SJCRH30 (cell line): ENCODE measurements at regions not wholly inside any gene's neighbourhood (a gene's known extent, or its start where the extent isn't known, plus 50 kb on each side); places are given as distances from the start of the nearest gene placed in this dataset.
"Not testable (repeated sequence)": the region's sequence is repeated elsewhere in the genome, so short reads cannot be mapped to it uniquely, and the experiment has no call there.

Source experiments
- DNase-seq, 2 experiments: peaks; one replicate each; pipeline ENCODE4 v3.0.0-alpha.2; 2015 to 2020
- H3K27ac ChIP-seq: fragments of 250-450 bp; sonication (Bioruptor Pico); 2 replicates; pipeline ENCODE4 v1.5.1; 2020; ENCODE audit warnings: mild to moderate bottlenecking, moderate library complexity
- H3K27me3 ChIP-seq: fragments of 250-450 bp; sonication (Bioruptor Pico); 2 replicates; pipeline ENCODE4 v1.5.1; 2020; ENCODE audit warnings: mild to moderate bottlenecking, moderate library complexity
- H3K36me3 ChIP-seq: fragments of 250-450 bp; sonication (Bioruptor Pico); 2 replicates; pipeline ENCODE4 v1.5.1; 2020; ENCODE audit warnings: mild to moderate bottlenecking, moderate library complexity
- H3K4me1 ChIP-seq: fragments of 250-450 bp; sonication (Bioruptor Pico); 2 replicates; pipeline ENCODE4 v1.5.1; 2020; ENCODE audit warnings: mild to moderate bottlenecking, moderate library complexity
- H3K4me3 ChIP-seq: fragments of 250-450 bp; sonication (Bioruptor Pico); 2 replicates; pipeline ENCODE4 v1.5.1; 2020; ENCODE audit warnings: mild to moderate bottlenecking, moderate library complexity
- H3K9me3 ChIP-seq: fragments of 250-450 bp; sonication (Bioruptor Pico); replicated peaks from 2 replicates; pipeline ENCODE4 v1.5.1; 2020; ENCODE audit warnings: mild to moderate bottlenecking, moderate library complexity

- Histone ChIP-seq H3K36me3 (no peaks in the 10 kb centered on the region), H3K27ac (no peak overlapping the region), H3K4me1 (no peaks in the 10 kb centered on the region), H3K4me3 (no peak overlapping the region), H3K27me3 (no peaks in the 10 kb centered on the region), H3K9me3 (no peaks in the 10 kb centered on the region)
- no peak for DNase-seq
Observed at GRCh38 chr9:26247861-26248260, 569.6 kb upstream of the TUSC1 start.

GRCh38 chr9:26244661-26245451, 566.6 kb upstream of the TUSC1 start:
- Histone ChIP-seq H3K4me1 (no peaks in the 10 kb centered on the region), H3K36me3 (no peaks in the 10 kb centered on the region), H3K4me3 (no peak overlapping the region), H3K27me3 (no peaks in the 10 kb centered on the region), H3K9me3 (no peaks in the 10 kb centered on the region), H3K27ac (no peak overlapping the region)
- no peak for DNase-seq

- Histone ChIP-seq H3K4me3 (no peak overlapping the region), H3K27ac (no peak overlapping the region), H3K4me1 (no peaks in the 10 kb centered on the region), H3K27me3 (no peaks in the 10 kb centered on the region), H3K9me3 (no peaks in the 10 kb centered on the region), H3K36me3 (no peaks in the 10 kb centered on the region)
- no peak for DNase-seq
Observed at GRCh38 chr9:26243726-26244125, 565.5 kb upstream of the TUSC1 start.

GRCh38 chr9:26243029-26243697, 564.9 kb upstream of the TUSC1 start:
- Histone ChIP-seq H3K4me3 (no peak overlapping the region), H3K9me3 (no peaks in the 10 kb centered on the region), H3K27me3 (no peaks in the 10 kb centered on the region), H3K4me1 (no peaks in the 10 kb centered on the region), H3K27ac (no peak overlapping the region), H3K36me3 (no peaks in the 10 kb centered on the region)
- DNase-seq, result no peak

- Histone ChIP-seq H3K4me3 (no peak overlapping the region), H3K36me3 (no peaks in the 10 kb centered on the region), H3K4me1 (no peaks in the 10 kb centered on the region), H3K27me3 (no peaks in the 10 kb centered on the region), H3K9me3 (no peaks in the 10 kb centered on the region), H3K27ac (no peak overlapping the region)
- DNase-seq, result no peak
Observed at GRCh38 chr9:26240020-26240419, 561.8 kb upstream of the TUSC1 start.

GRCh38 chr9:26237256-26237655, 559.0 kb upstream of the TUSC1 start:
- no peak overlapping the region for H3K4me3 ChIP-seq
- no peaks in the 10 kb centered on the region for H3K9me3 ChIP-seq
- no peaks in the 10 kb centered on the region for H3K27me3 ChIP-seq
- no peak overlapping the region for H3K27ac ChIP-seq
- H3K36me3 ChIP-seq, result no peaks in the 10 kb centered on the region
- no peaks in the 10 kb centered on the region for H3K4me1 ChIP-seq
- DNase-seq, result no peak

GRCh38 chr9:26234865-26235264, 556.6 kb upstream of the TUSC1 start:
- Histone ChIP-seq H3K27ac (no peak overlapping the region), H3K9me3 (no peaks in the 10 kb centered on the region), H3K4me3 (no peak overlapping the region), H3K36me3 (no peaks in the 10 kb centered on the region), H3K4me1 (no peaks in the 10 kb centered on the region), H3K27me3 (no peaks in the 10 kb centered on the region)
- DNase-seq, result no peak

- no peak for DNase-seq
- Histone ChIP-seq H3K36me3 (no peaks in the 10 kb centered on the region), H3K9me3 (no peaks in the 10 kb centered on the region), H3K27ac (no peak overlapping the region), H3K4me3 (no peak overlapping the region), H3K4me1 (no peaks in the 10 kb centered on the region), H3K27me3 (no peaks in the 10 kb centered on the region)
Observed at GRCh38 chr9:26231391-26231790, 553.1 kb upstream of the TUSC1 start.

- Histone ChIP-seq H3K27me3 (no peaks in the 10 kb centered on the region), H3K4me3 (no peak overlapping the region), H3K9me3 (no peaks in the 10 kb centered on the region), H3K27ac (no peak overlapping the region), H3K36me3 (no peaks in the 10 kb centered on the region), H3K4me1 (no peaks in the 10 kb centered on the region)
- no peak for DNase-seq
Observed at GRCh38 chr9:26229324-26230054, 551.2 kb upstream of the TUSC1 start.

- no peak for DNase-seq
- Histone ChIP-seq H3K4me1 (no peaks in the 10 kb centered on the region), H3K36me3 (no peaks in the 10 kb centered on the region), H3K4me3 (no peak overlapping the region), H3K9me3 (no peaks in the 10 kb centered on the region), H3K27me3 (no peaks in the 10 kb centered on the region), H3K27ac (no peak overlapping the region)
Observed at GRCh38 chr9:26228273-26228672, 550.0 kb upstream of the TUSC1 start.

GRCh38 chr9:26221290-26221689, 543.0 kb upstream of the TUSC1 start:
- no peaks in the 10 kb centered on the region for H3K36me3 ChIP-seq
- no peaks in the 10 kb centered on the region for H3K4me1 ChIP-seq
- H3K4me3 ChIP-seq, result no peak overlapping the region
- DNase-seq, result no peak
- H3K27ac ChIP-seq, result no peak overlapping the region
- no peaks in the 10 kb centered on the region for H3K27me3 ChIP-seq
- no peaks in the 10 kb centered on the region for H3K9me3 ChIP-seq

- H3K9me3 ChIP-seq, result no peaks in the 10 kb centered on the region
- H3K27me3 ChIP-seq, result no peaks in the 10 kb centered on the region
- no peak overlapping the region for H3K4me3 ChIP-seq
- H3K4me1 ChIP-seq, result no peaks in the 10 kb centered on the region
- no peaks in the 10 kb centered on the region for H3K36me3 ChIP-seq
- H3K27ac ChIP-seq, result no peak overlapping the region
- no peak for DNase-seq
Observed at GRCh38 chr9:26220367-26220766, 542.1 kb upstream of the TUSC1 start.

- H3K9me3 ChIP-seq, result no peaks in the 10 kb centered on the region
- no peaks in the 10 kb centered on the region for H3K27me3 ChIP-seq
- H3K4me3 ChIP-seq, result no peak overlapping the region
- no peak for DNase-seq
- no peaks in the 10 kb centered on the region for H3K36me3 ChIP-seq
- H3K4me1 ChIP-seq, result no peaks in the 10 kb centered on the region
- H3K27ac ChIP-seq, result no peak overlapping the region
Observed at GRCh38 chr9:26219961-26220360, 541.7 kb upstream of the TUSC1 start.

GRCh38 chr9:26216702-26217101, 538.5 kb upstream of the TUSC1 start:
- Histone ChIP-seq H3K9me3 (no peaks in the 10 kb centered on the region), H3K4me3 (no peak overlapping the region), H3K36me3 (no peaks in the 10 kb centered on the region), H3K27me3 (no peaks in the 10 kb centered on the region), H3K4me1 (no peaks in the 10 kb centered on the region), H3K27ac (no peak overlapping the region)
- DNase-seq, result no peak

- H3K27me3 ChIP-seq, H3K4me3 ChIP-seq, DNase-seq: not testable (repeated sequence)
Observed at GRCh38 chr9:26214713-26215444, 536.6 kb upstream of the TUSC1 start.

More at GRCh38 chr9:26214713-26215444, 536.6 kb upstream of the TUSC1 start:
- not testable (repeated sequence) for H3K9me3 ChIP-seq, H3K27ac ChIP-seq, H3K36me3 ChIP-seq, H3K4me1 ChIP-seq
